ENCODE measurements at regions not wholly inside any gene's neighbourhood (a gene's known extent, or its start where the extent isn't known, plus 50 kb on each side); places are given as distances from the start of the nearest gene placed in this dataset.

- no peaks in the 10 kb centered on the region for H3K36me3 Mint-ChIP-seq (ENCODE audit: low read depth)
- H3K27me3 Mint-ChIP-seq (ENCODE audit: low read depth, poor library complexity): peaks cover 3% of the 10 kb centered on the region
- DNase-seq: no peak
- no peaks in the 10 kb centered on the region for H3K9me3 Mint-ChIP-seq
- TF ChIP-seq CTCF (IDR thresholded peaks at IDR 0.05): no peak
- H3K4me3 Mint-ChIP-seq: no peak overlapping the region
- no peaks in the 10 kb centered on the region for H3K4me1 Mint-ChIP-seq
- H3K27ac Mint-ChIP-seq: no peak overlapping the region
These were observed 271.8 kb downstream of the MBD2 start for GRCh38 chr18:53952700-53953099.

- Mint-ChIP-seq H3K4me1 (no peaks in the 10 kb centered on the region), H3K27me3 (ENCODE audit: low read depth, poor library complexity) (peaks cover 3% of the 10 kb centered on the region), H3K27ac (no peak overlapping the region), H3K36me3 (ENCODE audit: low read depth) (no peaks in the 10 kb centered on the region), H3K9me3 (no peaks in the 10 kb centered on the region), H3K4me3 (no peak overlapping the region)
- no peak for TF ChIP-seq CTCF (IDR thresholded peaks at IDR 0.05)
- no peak for DNase-seq
These were observed 273.9 kb downstream of the MBD2 start for GRCh38 chr18:53950545-53950944.

GRCh38 chr18:53948991-53949390 is 275.5 kb downstream of the MBD2 start:
- Mint-ChIP-seq H3K27me3 (ENCODE audit: low read depth, poor library complexity) (peaks cover 3% of the 10 kb centered on the region), H3K36me3 (ENCODE audit: low read depth) (no peaks in the 10 kb centered on the region), H3K27ac (no peak overlapping the region), H3K9me3 (peaks cover 10% of the 10 kb centered on the region), H3K4me1 (no peaks in the 10 kb centered on the region), H3K4me3 (no peak overlapping the region)
- no peak for TF ChIP-seq CTCF (IDR thresholded peaks at IDR 0.05)
- DNase-seq: no peak

- Mint-ChIP-seq H3K4me1 (no peaks in the 10 kb centered on the region), H3K36me3 (ENCODE audit: low read depth) (no peaks in the 10 kb centered on the region), H3K27me3 (ENCODE audit: low read depth, poor library complexity) (peaks cover 6% of the 10 kb centered on the region), H3K4me3 (no peak overlapping the region), H3K27ac (no peak overlapping the region), H3K9me3 (peaks cover 15% of the 10 kb centered on the region)
- no peak for DNase-seq
- TF ChIP-seq CTCF (IDR thresholded peaks at IDR 0.05): no peak
These were observed 277.3 kb downstream of the MBD2 start for GRCh38 chr18:53947092-53947640.

GRCh38 chr18:53946594-53946993 is 277.9 kb downstream of the MBD2 start:
- no peak overlapping the region for H3K27ac Mint-ChIP-seq
- DNase-seq: no peak
- H3K4me3 Mint-ChIP-seq: no peak overlapping the region
- H3K4me1 Mint-ChIP-seq: no peaks in the 10 kb centered on the region
- peaks cover 6% of the 10 kb centered on the region for H3K27me3 Mint-ChIP-seq (ENCODE audit: low read depth, poor library complexity)
- H3K36me3 Mint-ChIP-seq (ENCODE audit: low read depth): no peaks in the 10 kb centered on the region
- H3K9me3 Mint-ChIP-seq: peaks cover 15% of the 10 kb centered on the region
- TF ChIP-seq CTCF (IDR thresholded peaks at IDR 0.05): no peak

GRCh38 chr18:53944721-53945120 is 279.7 kb downstream of the MBD2 start:
- TF ChIP-seq CTCF (IDR thresholded peaks at IDR 0.05): no peak
- peaks cover 15% of the 10 kb centered on the region for H3K9me3 Mint-ChIP-seq
- H3K4me3 Mint-ChIP-seq: no peak overlapping the region
- H3K4me1 Mint-ChIP-seq: no peaks in the 10 kb centered on the region
- no peaks in the 10 kb centered on the region for H3K36me3 Mint-ChIP-seq (ENCODE audit: low read depth)
- DNase-seq: peak; percentile 4
- peaks cover 3% of the 10 kb centered on the region for H3K27me3 Mint-ChIP-seq (ENCODE audit: low read depth, poor library complexity)
- no peak overlapping the region for H3K27ac Mint-ChIP-seq

Measured in nephron progenitor cell (in vitro differentiated cells).